Transverse colon (tissue), 4 donors: ENCODE measurements at regions not wholly inside any gene's neighbourhood (a gene's known extent, or its start where the extent isn't known, plus 50 kb on each side); places are given as distances from the start of the nearest gene placed in this dataset.

Experiments
- DNase-seq: peaks from one replicate; pipeline ENCODE4 v3.0.0-alpha.2; 2019
- H3K27ac ChIP-seq, 4 donors: fragments of 200-600 bp; sonication (generic); 2 replicates each; pipeline ENCODE4 v1.5.1; 2016 to 2018; ENCODE audit warnings: inconsistent platforms in 4 of 4
- H3K27me3 ChIP-seq: fragments of 200-600 bp; sonication (generic); 2 replicates; pipeline ENCODE4 v1.5.1; 2017; ENCODE audit warnings: inconsistent platforms
- H3K36me3 ChIP-seq, 4 donors: fragments of 200-600 bp; sonication (generic); 2 replicates each; pipeline ENCODE4 v1.5.1; 2017 to 2019; ENCODE audit warnings: inconsistent platforms in 4 of 4
- H3K4me1 ChIP-seq, 4 donors: fragments of 200-600 bp; sonication (generic); 2 replicates each; pipeline ENCODE4 v1.5.1; 2017 to 2020; ENCODE audit warnings: inconsistent platforms in 4 of 4
- H3K4me3 ChIP-seq, 4 donors: fragments of 200-600 bp; sonication (generic); 1 replicate in 1 of 4; 2 replicates in 3 of 4; pipeline versions ENCODE4 v1.5.1 to v1.6.1; 2017 to 2019; ENCODE audit warnings: inconsistent platforms in 4 of 4
- H3K9me3 ChIP-seq, 2 donors: fragments of 200-600 bp; sonication (generic); 2 replicates each; pipeline ENCODE4 v1.5.1; 2017 to 2019; ENCODE audit warnings: inconsistent platforms in 2 of 2
- CTCF ChIP-seq, 5 experiments: fragments of 200-600 bp in 3 of 5; fragments of 450-650 bp in 2 of 5; sonication (generic) in 3 of 5; IDR thresholded peaks; 1 replicate in 2 of 5; 2 replicates in 3 of 5; pipeline ENCODE4 v1.5.1; 2016 to 2017; ENCODE audit warnings: antibody characterized with exemption in 5 of 5, inconsistent platforms in 3 of 5, mild to moderate bottlenecking in 2 of 5, moderate library complexity in 1 of 5
- EP300 ChIP-seq: sonication (generic); formaldehyde crosslinking; IDR thresholded peaks from one replicate; pipeline ENCODE4 v1.6.1; 2017; ENCODE audit warnings: antibody characterized with exemption, low read depth
- POLR2A ChIP-seq: fragments of 450-650 bp; IDR thresholded peaks from one replicate; pipeline ENCODE4 v1.6.1; 2016; ENCODE audit warnings: antibody characterized with exemption, mild to moderate bottlenecking, moderate library complexity
- POLR2AphosphoS5 ChIP-seq, 3 donors: sonication (generic); formaldehyde crosslinking; IDR thresholded peaks; one replicate each; pipeline ENCODE4 v1.6.1; 2016; ENCODE audit warnings: antibody characterized with exemption in 3 of 3
- WGBS, 2 donors: methylation state at CpG; one replicate each; pipeline ENCODE4 v1.1.5; 2018; ENCODE audit warnings: low coverage in 1 of 2; 5-methylcytosine and 5-hydroxymethylcytosine counted together
- in situ Hi-C, 4 donors: fragments of 200-750 bp; cut with MboI; loops; one replicate each; pipeline versions ENCODE4 v1.15.0 to v1.15.1; 2017; ENCODE audit warnings: low sequenced_read_pairs in 3 of 4, low pct_ligation_motif_present in 1 of 4, low pct_unique_long_range_greater_than_20kb in 1 of 4
- intact Hi-C: fragments of 100-400 bp; cut with DNase I; formaldehyde crosslinking; loops from one replicate; pipeline ENCODE4 v1.15.1; 2023; ENCODE audit warnings: low total_unique reads

- H3K36me3 ChIP-seq: no peaks in the 10 kb centered on the region
- in situ Hi-C loops: no loop called here
- H3K27me3 ChIP-seq: no peaks in the 10 kb centered on the region
- intact Hi-C loops: no loop called here
- TF ChIP-seq CTCF (IDR thresholded peaks at IDR 0.05) (no peak), POLR2A (no peak), POLR2AphosphoS5 (IDR thresholded peaks at IDR 0.05) (no peak), EP300 (no peak)
- peaks cover 0 to 8% of the 10 kb centered on the region in 2 donors for H3K9me3 ChIP-seq
- 46 to 55% methylated on average over 1 to 2 of the region's 2 CpGs for WGBS, 2 donors
- no peak overlapping the region for H3K27ac ChIP-seq
- no peak overlapping the region for H3K4me3 ChIP-seq
- DNase-seq: no peak
- no peaks in the 10 kb centered on the region for H3K4me1 ChIP-seq
Measured at GRCh38 chr4:130659320-130659719, 1563.4 kb downstream of the C4orf33 start.

GRCh38 chr4:130668859-130669258, 1572.9 kb downstream of the C4orf33 start:
- no peak for DNase-seq
- no peaks in the 10 kb centered on the region for H3K36me3 ChIP-seq
- no peaks in the 10 kb centered on the region for H3K9me3 ChIP-seq
- no peak overlapping the region for H3K27ac ChIP-seq
- intact Hi-C loops: no loop called here
- no peaks in the 10 kb centered on the region for H3K4me1 ChIP-seq
- no peak overlapping the region for H3K4me3 ChIP-seq
- WGBS, 2 donors: 57 to 61% methylated on average over 3 of the region's 3 CpGs
- in situ Hi-C loops: no loop called here
- H3K27me3 ChIP-seq: no peaks in the 10 kb centered on the region
- no peak for TF ChIP-seq EP300
- no peak for TF ChIP-seq POLR2A
- TF ChIP-seq CTCF (IDR thresholded peaks at IDR 0.05): no peak
- no peak for TF ChIP-seq POLR2AphosphoS5 (IDR thresholded peaks at IDR 0.05)

GRCh38 chr4:130675266-130675665, 1579.3 kb downstream of the C4orf33 start:
- intact Hi-C loops (no loop called here), in situ Hi-C loops (no loop called here)
- 41 to 44% methylated on average over 2 of the region's 2 CpGs for WGBS, 2 donors
- Histone ChIP-seq H3K4me3 (no peak overlapping the region), H3K36me3 (no peaks in the 10 kb centered on the region), H3K4me1 (no peaks in the 10 kb centered on the region), H3K27me3 (no peaks in the 10 kb centered on the region), H3K9me3 (no peaks in the 10 kb centered on the region), H3K27ac (no peak overlapping the region)
- TF ChIP-seq POLR2A (no peak), POLR2AphosphoS5 (IDR thresholded peaks at IDR 0.05) (no peak), EP300 (no peak), CTCF (IDR thresholded peaks at IDR 0.05) (no peak)
- no peak for DNase-seq

- Histone ChIP-seq H3K36me3 (no peaks in the 10 kb centered on the region), H3K27ac (no peak overlapping the region), H3K9me3 (no peaks in the 10 kb centered on the region), H3K4me1 (no peaks in the 10 kb centered on the region), H3K4me3 (no peak overlapping the region), H3K27me3 (no peaks in the 10 kb centered on the region)
- TF ChIP-seq POLR2A: no peak
- no peak for TF ChIP-seq CTCF (IDR thresholded peaks at IDR 0.05)
- no peak for TF ChIP-seq POLR2AphosphoS5 (IDR thresholded peaks at IDR 0.05)
- no peak for TF ChIP-seq EP300
- no peak for DNase-seq
- in situ Hi-C loops (no loop called here), intact Hi-C loops (no loop called here)
Measured at GRCh38 chr4:130689181-130689580, 1593.2 kb downstream of the C4orf33 start.
